Activated CD8-positive, alpha-beta memory T cell treated with anti-CD3 and anti-CD28 coated beads for 36 hours (primary cell): ENCODE measurements at regions not wholly inside any gene's neighbourhood (a gene's known extent, or its start where the extent isn't known, plus 50 kb on each side); places are given as distances from the start of the nearest gene placed in this dataset.

ENCODE experiments used
- CTCF ChIA-PET: fragments of 350-600 bp; sonication (Branson Sonifier 250); formaldehyde crosslinking; loops from one replicate; lab custom pipeline; 2021; ENCODE audit warnings: antibody characterized with exemption; lab: Charles Lee
- POLR2A ChIA-PET: fragments of 350-600 bp; sonication (Branson Sonifier 250); formaldehyde crosslinking; loops from one replicate; lab custom pipeline; 2021; ENCODE audit warnings: antibody characterized with exemption; lab: Charles Lee

- CTCF ChIA-PET: no interaction called here
Measured at GRCh38 chr12:92295523-92295922, 149.9 kb upstream of the BTG1 start.

GRCh38 chr12:92294676-92295440, 149.2 kb upstream of the BTG1 start:
- ChIA-PET POLR2A (no interaction called here), CTCF (no interaction called here)

More at GRCh38 chr12:92295523-92295922, 149.9 kb upstream of the BTG1 start:
- POLR2A ChIA-PET: no interaction called here

- ChIA-PET CTCF (no interaction called here), POLR2A (no interaction called here)
Measured at GRCh38 chr12:92292016-92292415, 146.4 kb upstream of the BTG1 start.

GRCh38 chr12:92290886-92291285, 145.2 kb upstream of the BTG1 start:
- ChIA-PET POLR2A (no interaction called here), CTCF (interaction anchor here (0.9 kb wide), 1 partner anchor 117 kb away, joined by 3 read pairs; no protein-coding TSS in a partner anchor)

GRCh38 chr12:92290350-92290695, 144.7 kb upstream of the BTG1 start:
- ChIA-PET CTCF (interaction anchor here (0.9 kb wide), 1 partner anchor 118 kb away, joined by 3 read pairs; no protein-coding TSS in a partner anchor), POLR2A (no interaction called here)

- ChIA-PET CTCF (no interaction called here), POLR2A (no interaction called here)
Measured at GRCh38 chr12:92289629-92290349, 144.1 kb upstream of the BTG1 start.

GRCh38 chr12:92288561-92288960, 142.9 kb upstream of the BTG1 start:
- POLR2A ChIA-PET: no interaction called here
- CTCF ChIA-PET: no interaction called here

GRCh38 chr12:92278378-92278828, 132.8 kb upstream of the BTG1 start:
- ChIA-PET POLR2A (no interaction called here), CTCF (no interaction called here)

GRCh38 chr12:92277795-92278194, 132.1 kb upstream of the BTG1 start:
- POLR2A ChIA-PET: interaction anchor here (0.6 kb wide), 1 partner anchor 104 kb away, joined by 3 read pairs; no protein-coding TSS in a partner anchor
- CTCF ChIA-PET: no interaction called here

GRCh38 chr12:92276276-92276675, 130.6 kb upstream of the BTG1 start:
- POLR2A ChIA-PET: no interaction called here
- CTCF ChIA-PET: no interaction called here

- ChIA-PET POLR2A (no interaction called here), CTCF (interaction anchor here (0.7 kb wide), 1 partner anchor 288 kb away, joined by 3 read pairs; no protein-coding TSS in a partner anchor)
Measured at GRCh38 chr12:92275443-92276154, 130.0 kb upstream of the BTG1 start.

- ChIA-PET POLR2A (no interaction called here), CTCF (no interaction called here)
Measured at GRCh38 chr12:92273076-92273475, 127.4 kb upstream of the BTG1 start.

GRCh38 chr12:92272061-92272964, 126.7 kb upstream of the BTG1 start:
- CTCF ChIA-PET: no interaction called here
- POLR2A ChIA-PET: no interaction called here

GRCh38 chr12:92271341-92271740, 125.7 kb upstream of the BTG1 start:
- POLR2A ChIA-PET: no interaction called here
- CTCF ChIA-PET: interaction anchor here (1.1 kb wide), 1 partner anchor 10 kb away, joined by 4 read pairs; no protein-coding TSS in a partner anchor

GRCh38 chr12:92270521-92270920, 124.9 kb upstream of the BTG1 start:
- POLR2A ChIA-PET: no interaction called here
- CTCF ChIA-PET: interaction anchor here (1.1 kb wide), 1 partner anchor 9 kb away, joined by 4 read pairs; no protein-coding TSS in a partner anchor

- ChIA-PET POLR2A (no interaction called here), CTCF (no interaction called here)
Measured at GRCh38 chr12:92268946-92269345, 123.3 kb upstream of the BTG1 start.

- POLR2A ChIA-PET: no interaction called here
- CTCF ChIA-PET: interaction anchor here (0.9 kb wide), 1 partner anchor 9 kb away, joined by 4 read pairs; no protein-coding TSS in a partner anchor
Measured at GRCh38 chr12:92261692-92262091, 116.0 kb upstream of the BTG1 start.

GRCh38 chr12:92261071-92261470, 115.4 kb upstream of the BTG1 start:
- ChIA-PET POLR2A (no interaction called here), CTCF (interaction anchor here (0.9 kb wide), 1 partner anchor 10 kb away, joined by 4 read pairs; no protein-coding TSS in a partner anchor)
